Urinary bladder (tissue), 3 donors: ENCODE measurements at regions not wholly inside any gene's neighbourhood (a gene's known extent, or its start where the extent isn't known, plus 50 kb on each side); places are given as distances from the start of the nearest gene placed in this dataset.

Experiments used
- DNase-seq: peaks from one replicate; pipeline ENCODE4 v3.0.0-alpha.2; 2015; ENCODE audit errors: extremely low spot score
- H3K27ac ChIP-seq: one replicate; pipeline ENCODE4 v1.5.1; 2013; ENCODE audit warnings: low read depth, mild to moderate bottlenecking, moderate library complexity
- H3K36me3 ChIP-seq: one replicate; pipeline ENCODE4 v1.6.1; 2013; ENCODE audit warnings: mild to moderate bottlenecking, moderate library complexity; ENCODE audit not compliant: insufficient read depth
- H3K4me1 ChIP-seq: one replicate; pipeline ENCODE4 v1.6.1; 2013; ENCODE audit warnings: mild to moderate bottlenecking, moderate library complexity; ENCODE audit not compliant: insufficient read depth
- H3K4me3 ChIP-seq: one replicate; pipeline ENCODE4 v1.5.1; 2013; ENCODE audit warnings: low read depth, low read length
- WGBS: extraction: QIAGEN DNeasy Blood & Tissue Kit; methylation state at CpG from one replicate; pipeline ENCODE4 v1.1.7; 2013; 5-methylcytosine and 5-hydroxymethylcytosine counted together
- donor health status: healthy with polysubstance abuse.
- donor health status: healthy.

- 14% methylated on average over 7 of the region's 7 CpGs for WGBS
- Histone ChIP-seq H3K4me3 (no peak overlapping the region), H3K36me3 (no peaks in the 10 kb centered on the region), H3K4me1 (no peaks in the 10 kb centered on the region), H3K27ac (no peak overlapping the region)
- peak; percentile 77 for DNase-seq
These were observed 96.9 kb upstream of the TMPO start for GRCh38 chr12:98418357-98419075.

GRCh38 chr12:98419081-98419794 lies 96.2 kb upstream of the TMPO start:
- H3K36me3 ChIP-seq = no peaks in the 10 kb centered on the region
- DNase-seq = no peak
- no peak overlapping the region for H3K4me3 ChIP-seq
- no peak overlapping the region for H3K27ac ChIP-seq
- 51% methylated on average over 9 of the region's 9 CpGs for WGBS
- H3K4me1 ChIP-seq = no peaks in the 10 kb centered on the region

DNA sequence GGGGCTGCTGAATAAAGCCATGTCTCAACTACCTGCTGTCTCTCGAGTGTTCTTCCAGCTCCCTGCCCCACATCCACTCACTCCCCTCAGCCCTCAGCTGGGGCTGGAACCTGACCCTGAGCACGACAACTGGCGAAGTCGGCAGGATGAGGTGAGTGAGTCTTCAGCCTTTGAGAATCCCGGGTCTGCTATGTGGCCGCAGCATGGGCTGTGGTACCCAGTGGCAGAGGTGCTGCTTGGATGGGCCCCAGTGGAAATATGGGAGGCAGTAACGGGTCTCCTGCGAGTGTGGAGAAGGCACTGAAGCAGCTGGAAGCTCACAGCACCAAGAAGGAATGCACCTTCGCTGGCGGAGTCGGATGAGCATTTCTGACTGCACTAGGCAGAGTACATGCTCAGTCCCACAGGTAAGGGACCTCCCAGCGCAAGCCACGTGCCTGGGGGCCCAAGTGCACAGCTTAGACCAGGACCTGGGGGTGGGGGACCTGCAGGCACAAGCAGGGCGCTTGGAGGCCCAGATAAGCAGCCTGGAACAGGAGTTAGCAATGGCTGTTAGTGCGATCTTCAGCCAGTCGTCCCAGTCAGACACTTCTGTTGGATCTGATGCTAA lies 95.5 kb upstream of the TMPO start:
- no peak for DNase-seq
- no peak overlapping the region for H3K4me3 ChIP-seq
- no peak overlapping the region for H3K27ac ChIP-seq
- H3K36me3 ChIP-seq = no peaks in the 10 kb centered on the region
- 65% methylated on average over 16 of the region's 16 CpGs for WGBS
- H3K4me1 ChIP-seq = no peaks in the 10 kb centered on the region

GRCh38 chr12:98420461-98420860 lies 94.9 kb upstream of the TMPO start:
- no peak for DNase-seq
- no peak overlapping the region for H3K27ac ChIP-seq
- WGBS = 43% methylated on average over 6 of the region's 6 CpGs

GRCh38 chr12:98421316-98421715 lies 94.1 kb upstream of the TMPO start:
- H3K4me1 ChIP-seq = no peaks in the 10 kb centered on the region
- 98% methylated on average over 8 of the region's 8 CpGs for WGBS
- no peak overlapping the region for H3K4me3 ChIP-seq
- H3K27ac ChIP-seq = no peak overlapping the region
- DNase-seq = no peak
- no peaks in the 10 kb centered on the region for H3K36me3 ChIP-seq

More at GRCh38 chr12:98420461-98420860, 94.9 kb upstream of the TMPO start:
- H3K4me1 ChIP-seq = no peaks in the 10 kb centered on the region
- no peak overlapping the region for H3K4me3 ChIP-seq
- no peaks in the 10 kb centered on the region for H3K36me3 ChIP-seq

- 82% methylated on average over 11 of the region's 11 CpGs for WGBS
These were observed 93.0 kb upstream of the TMPO start for GRCh38 chr12:98422359-98422758.

DNA sequence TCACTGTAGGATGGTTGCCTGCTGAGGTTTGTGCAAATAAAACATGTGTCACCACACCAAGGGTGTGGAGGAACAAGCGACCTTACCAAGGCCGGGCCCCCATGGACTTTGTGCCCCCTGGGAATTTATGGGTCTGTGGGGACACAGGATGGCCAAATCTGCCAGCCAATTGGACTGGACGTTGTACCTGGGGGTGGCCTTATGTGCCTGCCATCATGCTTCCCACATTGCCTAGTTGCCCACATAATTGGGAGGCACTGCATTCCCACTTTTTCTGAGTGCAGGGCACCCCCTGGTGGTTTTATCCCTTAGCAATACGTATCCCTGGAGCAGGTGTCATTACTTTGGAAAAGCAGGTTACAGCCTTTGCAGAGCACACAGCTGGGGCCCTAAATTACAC lies 92.6 kb upstream of the TMPO start:
- H3K4me1 ChIP-seq = no peaks in the 10 kb centered on the region
- 92% methylated on average over 4 of the region's 4 CpGs for WGBS
- DNase-seq = no peak
- no peak overlapping the region for H3K4me3 ChIP-seq
- H3K27ac ChIP-seq = no peak overlapping the region
- H3K36me3 ChIP-seq = no peaks in the 10 kb centered on the region

More at GRCh38 chr12:98422359-98422758, 93.0 kb upstream of the TMPO start:
- no peak for DNase-seq
- Histone ChIP-seq H3K4me3 (no peak overlapping the region), H3K27ac (no peak overlapping the region), H3K36me3 (no peaks in the 10 kb centered on the region), H3K4me1 (no peaks in the 10 kb centered on the region)

DNA sequence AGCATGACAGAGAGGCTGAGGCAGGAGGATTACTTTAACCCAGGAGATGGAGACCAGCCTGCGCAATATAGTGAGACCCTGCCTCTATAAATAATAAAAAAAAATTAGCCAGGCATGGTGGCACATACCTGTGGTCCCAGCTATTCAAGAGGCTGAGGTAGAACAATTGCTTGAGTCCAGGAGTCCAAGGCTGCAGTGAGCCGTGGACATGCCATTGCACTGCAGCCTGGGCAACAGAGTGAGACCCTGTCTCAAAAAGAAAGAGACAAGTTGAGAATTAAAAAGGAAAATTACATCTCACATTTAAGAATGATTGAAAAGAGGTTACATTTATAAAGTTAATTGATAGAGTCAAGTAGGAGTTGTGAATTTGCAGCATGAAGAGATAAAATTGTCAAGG lies 91.4 kb upstream of the TMPO start:
- WGBS = 69% methylated on average over 2 of the region's 2 CpGs
- Histone ChIP-seq H3K4me3 (no peak overlapping the region), H3K27ac (no peak overlapping the region), H3K36me3 (no peaks in the 10 kb centered on the region), H3K4me1 (no peaks in the 10 kb centered on the region)
- no peak for DNase-seq

DNA sequence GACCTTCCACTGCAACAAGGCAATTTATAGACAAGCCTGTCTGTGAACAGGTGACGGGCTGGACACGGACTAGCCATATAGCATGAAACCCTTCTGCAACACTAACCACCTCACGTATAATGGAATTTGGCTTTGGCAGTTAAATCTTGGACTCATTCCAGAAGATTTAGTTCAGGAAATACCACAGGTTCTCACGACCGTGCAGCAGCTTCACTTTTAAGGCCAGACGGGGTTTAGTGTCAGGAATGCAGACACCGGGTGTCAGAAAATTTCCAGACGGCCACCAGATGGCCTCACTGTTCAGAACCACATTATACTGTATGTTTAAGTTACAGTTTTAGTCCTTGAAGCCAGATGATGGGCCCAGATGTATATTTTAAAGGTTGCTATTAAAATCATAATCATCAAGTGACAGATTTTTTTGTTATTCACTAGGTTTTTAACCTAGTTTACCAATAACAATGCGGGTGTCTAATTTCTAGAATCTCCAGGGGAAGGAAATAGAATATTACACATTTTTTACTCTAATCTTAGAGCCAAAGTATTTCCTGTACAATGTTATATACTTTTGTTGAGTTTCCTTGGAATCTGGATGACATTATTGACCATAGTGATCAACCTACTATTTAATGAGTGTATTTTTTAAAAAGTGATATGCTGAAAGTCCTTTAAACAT lies 90.5 kb upstream of the TMPO start:
- 20% methylated on average over 9 of the region's 9 CpGs for WGBS
- H3K4me1 ChIP-seq = no peaks in the 10 kb centered on the region
- peak; percentile 33 for DNase-seq

DNA sequence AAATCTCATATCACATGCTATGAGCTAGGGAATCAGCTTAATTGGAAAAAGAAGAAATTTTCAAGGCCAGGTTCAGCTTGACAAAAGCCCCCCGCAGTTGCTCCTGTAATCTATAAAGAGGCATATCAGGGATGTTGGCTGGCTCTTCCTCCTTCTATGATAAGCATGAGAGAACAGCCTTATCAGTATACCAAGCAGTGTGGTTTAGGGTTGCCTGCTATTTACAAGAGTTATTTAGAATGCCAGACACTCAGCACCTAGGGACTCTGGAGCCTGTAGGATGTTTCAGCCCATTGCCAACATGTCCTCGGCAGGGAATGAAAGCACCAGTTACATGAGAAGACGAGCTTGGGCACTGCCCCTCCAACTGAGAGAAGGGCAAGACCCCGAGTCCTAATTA lies 89.5 kb upstream of the TMPO start:
- Histone ChIP-seq H3K27ac (no peak overlapping the region), H3K4me1 (no peaks in the 10 kb centered on the region), H3K36me3 (no peaks in the 10 kb centered on the region), H3K4me3 (no peak overlapping the region)
- WGBS = 55% methylated on average over 4 of the region's 4 CpGs
- no peak for DNase-seq

More for the DNA sequence above, 90.5 kb upstream of the TMPO start:
- Histone ChIP-seq H3K4me3 (no peak overlapping the region), H3K36me3 (no peaks in the 10 kb centered on the region), H3K27ac (no peak overlapping the region)

DNA sequence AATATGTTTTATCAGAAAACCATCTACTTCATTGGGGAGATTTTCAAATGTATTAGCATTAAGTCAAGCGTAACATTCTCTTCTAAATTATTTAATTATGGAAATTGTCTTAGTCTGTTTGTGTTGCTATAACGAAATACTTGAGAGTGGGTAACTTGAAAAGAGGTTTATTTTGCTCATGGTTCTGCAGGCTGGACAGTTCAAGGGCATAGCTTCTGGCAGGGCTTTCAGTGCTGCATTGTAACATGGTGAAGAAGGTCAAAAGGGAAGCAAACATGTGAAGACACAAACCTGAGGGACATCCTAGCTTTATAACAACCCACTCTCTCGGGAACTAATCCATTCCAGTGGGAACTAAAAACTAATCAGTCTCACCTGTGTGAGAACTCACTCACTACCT lies 84.3 kb upstream of the TMPO start:
- Histone ChIP-seq H3K4me3 (no peak overlapping the region), H3K27ac (no peak overlapping the region), H3K36me3 (no peaks in the 10 kb centered on the region), H3K4me1 (no peaks in the 10 kb centered on the region)
- no peak for DNase-seq
- WGBS = 93% methylated on average over 3 of the region's 3 CpGs

DNA sequence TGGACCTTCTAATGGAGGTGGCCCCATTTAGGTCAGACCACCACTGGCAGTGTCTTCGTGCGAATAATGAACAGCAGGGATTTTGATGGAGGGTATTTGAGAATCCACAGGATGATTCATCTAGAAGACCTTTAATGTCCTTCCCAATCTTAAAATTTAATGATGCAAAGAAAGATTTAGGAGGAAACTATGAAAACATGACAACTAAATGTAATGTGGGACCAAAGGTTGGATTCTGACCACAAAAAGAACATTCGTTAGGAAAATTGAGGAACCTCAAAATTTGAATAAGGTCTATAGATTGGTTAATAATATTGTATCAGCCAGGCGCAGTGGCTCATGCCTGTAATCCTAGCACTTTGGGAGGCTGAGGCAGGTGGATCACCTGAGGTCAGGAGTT lies 78.2 kb upstream of the TMPO start:
- H3K27ac ChIP-seq = no peak overlapping the region
- no peak for DNase-seq
- 95% methylated on average over 4 of the region's 4 CpGs for WGBS

DNA sequence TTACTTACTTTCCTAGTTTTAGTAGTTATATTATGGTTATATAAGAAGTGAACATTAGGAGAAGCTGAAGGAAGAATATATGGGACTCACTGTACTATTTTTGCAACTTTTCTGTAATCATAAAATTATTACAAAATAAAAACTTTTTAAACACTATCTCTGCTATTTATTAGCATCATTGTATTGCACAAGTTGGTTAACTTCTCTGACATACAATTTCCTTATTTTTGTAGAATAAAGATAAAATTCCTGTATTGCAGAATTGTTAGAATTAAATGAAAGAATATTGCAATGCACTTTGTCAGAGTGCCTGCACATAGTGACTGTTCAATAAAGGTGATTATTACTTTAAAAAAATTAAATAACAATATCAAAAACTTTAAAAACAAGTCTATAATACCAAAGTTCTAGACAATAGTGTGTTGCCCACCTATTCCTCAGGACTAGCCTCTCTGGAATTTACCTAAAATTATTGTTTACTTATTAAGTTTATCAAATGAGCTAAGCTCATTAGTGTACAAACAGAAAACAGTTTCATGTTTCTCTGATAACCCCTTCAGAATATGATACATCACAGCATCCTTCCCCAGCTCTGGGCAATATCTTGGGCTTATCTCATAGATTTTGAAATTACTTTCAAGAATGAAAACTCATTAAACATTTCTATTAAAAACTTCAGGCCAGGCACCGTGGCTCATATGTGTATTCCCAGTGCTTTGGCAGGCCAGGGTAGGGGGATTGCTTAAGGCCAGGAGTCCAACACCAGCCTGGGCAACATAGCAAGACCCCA lies 77.4 kb upstream of the TMPO start:
- WGBS = 63% methylated on average over 1 of the region's 1 CpG
- no peak for DNase-seq
- no peak overlapping the region for H3K4me3 ChIP-seq

More for the DNA sequence above, 78.2 kb upstream of the TMPO start:
- Histone ChIP-seq H3K36me3 (no peaks in the 10 kb centered on the region), H3K4me3 (no peak overlapping the region), H3K4me1 (no peaks in the 10 kb centered on the region)

More for the DNA sequence above, 77.4 kb upstream of the TMPO start:
- no peaks in the 10 kb centered on the region for H3K36me3 ChIP-seq
- H3K4me1 ChIP-seq = no peaks in the 10 kb centered on the region
- no peak overlapping the region for H3K27ac ChIP-seq
